HepG2 (cell line): ENCODE measurements at regions not wholly inside any gene's neighbourhood (a gene's known extent, or its start where the extent isn't known, plus 50 kb on each side); places are given as distances from the start of the nearest gene placed in this dataset.

Source experiments
- ATAC-seq: fragments of 200-7000 bp; cut with Tn5 transposase; 3 replicates; pipeline ENCODE4 v1.9.1; 2020; ENCODE audit warnings: mild to moderate bottlenecking, moderate library complexity
- BruUV-seq: library from RNA; stranded (reverse); fragments of 400-500 nt; replicated peaks from 2 replicates; lab custom pipeline; 2021; lab: Mats Ljungman, UMichigan
- CTCF ChIA-PET: fragments of 300-600 bp; formaldehyde crosslinking; extraction: SDS; loops from one replicate; lab custom pipeline; 2021; ENCODE audit warnings: low total read pairs, inconsistent platforms, low intra/inter-chr PET ratio; lab: Yijun Ruan, JAX
- POLR2A ChIA-PET: fragments of 350-600 bp; sonication (Branson Sonifier 250); formaldehyde crosslinking; loops from one replicate; lab custom pipeline; 2020; ENCODE audit warnings: antibody characterized with exemption, inconsistent platforms; lab: Yijun Ruan, JAX
- DNase-seq: peaks from one replicate; pipeline ENCODE4 v3.0.0-alpha.2; 2015; ENCODE audit warnings: low spot score
- FAIRE-seq: peaks from 3 replicates; lab custom pipeline; 2011; peaks lifted over from hg19 to GRCh38; lab: Jason Lieb, UNC
- H2AFZ ChIP-seq: one replicate; pipeline ENCODE4 v1.6.1; 2011; ENCODE audit warnings: low read length, inconsistent platforms
- H3K27ac ChIP-seq: fragments of 300-600 bp; 3 replicates; pipeline ENCODE4 v1.8.0; 2011; ENCODE audit warnings: mixed run types, mild to moderate bottlenecking, mixed read lengths, low read length, inconsistent platforms; ENCODE audit not compliant: insufficient read depth; ENCODE audit errors: extremely low read length
- H3K27me3 ChIP-seq, 2 experiments: fragments of 200-600 bp in 1 of 2; 2 replicates in 1 of 2; 3 replicates in 1 of 2; pipeline versions ENCODE4 v1.6.0 to v1.8.0; 2011; ENCODE audit warnings: low read length in 2 of 2, mild to moderate bottlenecking in 2 of 2, moderate library complexity in 2 of 2, inconsistent platforms in 1 of 2; ENCODE audit not compliant: insufficient read depth in 2 of 2, control insufficient read depth in 1 of 2
- H3K36me3 ChIP-seq, 2 experiments: fragments of 200-600 bp in 1 of 2; replicated peaks in 1 of 2; 2 replicates in 1 of 2; 3 replicates in 1 of 2; pipeline versions ENCODE4 v1.5.1 to v1.8.0; 2011; ENCODE audit warnings: low read length in 2 of 2, inconsistent platforms in 1 of 2; ENCODE audit not compliant: insufficient read depth in 2 of 2, control insufficient read depth in 1 of 2
- H3K4me1 ChIP-seq: 2 replicates; pipeline ENCODE4 v1.5.1; 2012; ENCODE audit warnings: low read length, inconsistent platforms; ENCODE audit not compliant: insufficient read depth
- H3K4me2 ChIP-seq: 2 replicates; pipeline ENCODE4 v1.6.0; 2011; ENCODE audit warnings: low read depth, low read length, inconsistent platforms
- H3K4me3 ChIP-seq, 3 experiments: fragments of 200-600 bp in 1 of 3; sonication (generic), shearing (Covaris generic) in 1 of 3; replicated peaks in 1 of 3; 2 replicates each; pipeline ENCODE4 v1.5.1; 2011 to 2016; ENCODE audit warnings: low read length in 3 of 3, inconsistent platforms in 2 of 3, low read depth in 2 of 3, mild to moderate bottlenecking in 2 of 3, control low read depth in 1 of 3, mixed read lengths in 1 of 3; ENCODE audit not compliant: insufficient read depth in 1 of 3
- H3K79me2 ChIP-seq: one replicate; pipeline ENCODE4 v1.6.1; 2011; ENCODE audit warnings: low read length, inconsistent platforms; ENCODE audit not compliant: insufficient read depth
- H3K9ac ChIP-seq: 2 replicates; pipeline ENCODE4 v1.6.0; 2011; ENCODE audit warnings: mild to moderate bottlenecking, low read depth, low read length, inconsistent platforms; ENCODE audit not compliant: insufficient read depth
- H3K9me3 ChIP-seq: 2 replicates; pipeline ENCODE4 v1.5.1; 2012; ENCODE audit warnings: mild to moderate bottlenecking, low read length
- H4K20me1 ChIP-seq: 2 replicates; pipeline ENCODE4 v1.6.0; 2011; ENCODE audit warnings: inconsistent platforms, mild to moderate bottlenecking, low read length, moderate library complexity; ENCODE audit not compliant: insufficient read depth
- EED ChIP-seq: sonication (generic); formaldehyde crosslinking; IDR thresholded peaks from 2 replicates; pipeline ENCODE4 v1.5.0; 2020; ENCODE audit warnings: mild to moderate bottlenecking, missing genetic modification reagents
- REPIN1 ChIP-seq: sonication (generic); formaldehyde crosslinking; IDR thresholded peaks from 2 replicates; pipeline ENCODE4 v1.8.0; 2022; ENCODE audit warnings: missing genetic modification reagents, low read depth, mild to moderate bottlenecking, borderline replicate concordance
- SALL2 ChIP-seq: sonication (generic); formaldehyde crosslinking; IDR thresholded peaks from 2 replicates; pipeline ENCODE4 v1.8.1; 2023; ENCODE audit warnings: mild to moderate bottlenecking, missing genetic modification reagents, inconsistent platforms
- SOX13 ChIP-seq, 3 experiments: fragments of 450-650 bp in 1 of 3; sonication (generic) in 1 of 3; formaldehyde crosslinking in 1 of 3; IDR thresholded peaks in 2 of 3; conservative IDR thresholded peaks in 1 of 3; 2 replicates each; pipeline versions ENCODE4 v1.5.0 to v1.6.1; 2016 to 2020; ENCODE audit warnings: antibody characterized with exemption in 1 of 3, mild to moderate bottlenecking in 1 of 3, missing compliant biosample characterization in 1 of 3, missing genetic modification reagents in 1 of 3, moderate library complexity in 1 of 3
- ZBTB21 ChIP-seq: sonication (generic); formaldehyde crosslinking; IDR thresholded peaks from 2 replicates; pipeline ENCODE4 v1.4.0; 2020; ENCODE audit warnings: missing genetic modification reagents
- ZNF282 ChIP-seq: fragments of 450-650 bp; IDR thresholded peaks from 2 replicates; pipeline ENCODE4 v1.6.1; 2018; ENCODE audit not compliant: partially characterized antibody
- ZNF30 ChIP-seq: sonication (generic); formaldehyde crosslinking; IDR thresholded peaks from 2 replicates; pipeline ENCODE4 v1.5.0; 2020; ENCODE audit warnings: mild to moderate bottlenecking, missing genetic modification reagents
- ZNF367 ChIP-seq: sonication (generic); formaldehyde crosslinking; IDR thresholded peaks from 2 replicates; pipeline ENCODE4 v1.4.0; 2020; ENCODE audit warnings: missing genetic modification reagents, borderline replicate concordance
- ZNF660 ChIP-seq: sonication (generic); formaldehyde crosslinking; IDR thresholded peaks from 2 replicates; pipeline ENCODE4 v1.5.1; 2020; ENCODE audit warnings: mild to moderate bottlenecking, low read depth, missing genetic modification reagents, borderline replicate concordance
- ZNF724P ChIP-seq: sonication (generic); formaldehyde crosslinking; IDR thresholded peaks from 2 replicates; pipeline ENCODE4 v1.8.0; 2022; ENCODE audit warnings: missing genetic modification reagents, borderline replicate concordance
- WGBS: methylation state at CpG from one replicate; pipeline ENCODE4 v1.1.6; 2017; ENCODE audit warnings: low lambda C conversion rate; 5-methylcytosine and 5-hydroxymethylcytosine counted together
- in situ Hi-C: cut with HindIII; loops from 2 replicates; pipeline ENCODE4 v1.10.0; 2017; ENCODE audit warnings: low pct_unique_long_range_greater_than_20kb; ENCODE audit not compliant: extremely low pct_ligation_motif_present
- intact Hi-C: fragments of 100-400 bp; cut with micrococcal nuclease; formaldehyde crosslinking; loops from one replicate; pipeline ENCODE4 v1.10.0; 2022; ENCODE audit not compliant: unreplicated experiment
- TF ChIP-seq, protein P1 (sequence below): sonication (generic); formaldehyde crosslinking; IDR thresholded peaks from 2 replicates; pipeline ENCODE4 v1.4.0; 2020; ENCODE audit warnings: mild to moderate bottlenecking, missing genetic modification reagents
- TF ChIP-seq, protein P2 (sequence below): sonication (generic); formaldehyde crosslinking; conservative IDR thresholded peaks from 2 replicates; pipeline ENCODE4 v1.4.0; 2020; ENCODE audit warnings: mild to moderate bottlenecking, missing genetic modification reagents, moderate library complexity

DNA sequence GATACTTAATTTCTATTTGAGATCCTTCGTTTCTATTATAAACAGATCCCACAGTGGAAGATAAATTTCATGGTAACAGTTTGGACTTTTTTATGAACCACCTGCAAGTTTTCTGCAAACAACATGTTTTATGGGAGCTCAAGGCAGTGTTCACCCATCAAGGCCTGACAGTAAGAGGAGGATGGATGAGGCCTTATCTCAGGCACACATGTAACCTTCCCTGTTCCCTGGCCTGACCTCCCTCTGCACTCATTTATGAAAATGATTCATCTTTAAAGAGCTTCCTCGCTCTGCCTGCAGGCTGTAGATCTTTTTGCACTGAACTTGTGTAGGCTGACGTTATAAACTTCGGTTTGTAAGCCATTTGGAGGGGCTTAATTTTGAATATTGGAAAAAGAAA lies 500.1 kb downstream of the GATA3 start:
- in situ Hi-C loops, result no loop called here
- Histone ChIP-seq H3K36me3 (no peaks in the 10 kb centered on the region), H3K27ac (no peak overlapping the region), H4K20me1 (no peaks in the 10 kb centered on the region), H3K27me3 (no peaks in the 10 kb centered on the region), H3K9ac (no peak overlapping the region), H2AFZ (no peak overlapping the region), H3K9me3 (no peaks in the 10 kb centered on the region), H3K4me1 (no peaks in the 10 kb centered on the region), H3K4me3 (no peak overlapping the region), H3K4me2 (no peak overlapping the region), H3K79me2 (no peaks in the 10 kb centered on the region)
- BruUV-seq, result no TSS peak
- 0% methylated on average over 4 of the region's 4 CpGs for WGBS
- TF ChIP-seq ZNF282 (no peak), ZBTB21 (CRISPR knock-in tag) (no peak), REPIN1 (CRISPR knock-in tag) (no peak), SOX13 (IDR thresholded peaks at IDR 0.05) (no peak), SOX13 (CRISPR knock-in tag; conservative IDR thresholded peaks at IDR 0.05 in 1 of 2, IDR thresholded peaks at IDR 0.05 in 1 of 2) (no peak), EED (CRISPR knock-in tag) (no peak), ZNF724P (no peak), ZNF660 (no peak), SALL2 (CRISPR knock-in tag) (no peak), ZNF367 (CRISPR knock-in tag) (no peak), ZNF30 (CRISPR knock-in tag) (no peak)
- TF ChIP-seq, protein P1, sequence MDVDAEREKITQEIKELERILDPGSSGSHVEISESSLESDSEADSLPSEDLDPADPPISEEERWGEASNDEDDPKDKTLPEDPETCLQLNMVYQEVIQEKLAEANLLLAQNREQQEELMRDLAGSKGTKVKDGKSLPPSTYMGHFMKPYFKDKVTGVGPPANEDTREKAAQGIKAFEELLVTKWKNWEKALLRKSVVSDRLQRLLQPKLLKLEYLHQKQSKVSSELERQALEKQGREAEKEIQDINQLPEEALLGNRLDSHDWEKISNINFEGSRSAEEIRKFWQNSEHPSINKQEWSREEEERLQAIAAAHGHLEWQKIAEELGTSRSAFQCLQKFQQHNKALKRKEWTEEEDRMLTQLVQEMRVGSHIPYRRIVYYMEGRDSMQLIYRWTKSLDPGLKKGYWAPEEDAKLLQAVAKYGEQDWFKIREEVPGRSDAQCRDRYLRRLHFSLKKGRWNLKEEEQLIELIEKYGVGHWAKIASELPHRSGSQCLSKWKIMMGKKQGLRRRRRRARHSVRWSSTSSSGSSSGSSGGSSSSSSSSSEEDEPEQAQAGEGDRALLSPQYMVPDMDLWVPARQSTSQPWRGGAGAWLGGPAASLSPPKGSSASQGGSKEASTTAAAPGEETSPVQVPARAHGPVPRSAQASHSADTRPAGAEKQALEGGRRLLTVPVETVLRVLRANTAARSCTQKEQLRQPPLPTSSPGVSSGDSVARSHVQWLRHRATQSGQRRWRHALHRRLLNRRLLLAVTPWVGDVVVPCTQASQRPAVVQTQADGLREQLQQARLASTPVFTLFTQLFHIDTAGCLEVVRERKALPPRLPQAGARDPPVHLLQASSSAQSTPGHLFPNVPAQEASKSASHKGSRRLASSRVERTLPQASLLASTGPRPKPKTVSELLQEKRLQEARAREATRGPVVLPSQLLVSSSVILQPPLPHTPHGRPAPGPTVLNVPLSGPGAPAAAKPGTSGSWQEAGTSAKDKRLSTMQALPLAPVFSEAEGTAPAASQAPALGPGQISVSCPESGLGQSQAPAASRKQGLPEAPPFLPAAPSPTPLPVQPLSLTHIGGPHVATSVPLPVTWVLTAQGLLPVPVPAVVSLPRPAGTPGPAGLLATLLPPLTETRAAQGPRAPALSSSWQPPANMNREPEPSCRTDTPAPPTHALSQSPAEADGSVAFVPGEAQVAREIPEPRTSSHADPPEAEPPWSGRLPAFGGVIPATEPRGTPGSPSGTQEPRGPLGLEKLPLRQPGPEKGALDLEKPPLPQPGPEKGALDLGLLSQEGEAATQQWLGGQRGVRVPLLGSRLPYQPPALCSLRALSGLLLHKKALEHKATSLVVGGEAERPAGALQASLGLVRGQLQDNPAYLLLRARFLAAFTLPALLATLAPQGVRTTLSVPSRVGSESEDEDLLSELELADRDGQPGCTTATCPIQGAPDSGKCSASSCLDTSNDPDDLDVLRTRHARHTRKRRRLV, result no peak
- TF ChIP-seq, protein P2, sequence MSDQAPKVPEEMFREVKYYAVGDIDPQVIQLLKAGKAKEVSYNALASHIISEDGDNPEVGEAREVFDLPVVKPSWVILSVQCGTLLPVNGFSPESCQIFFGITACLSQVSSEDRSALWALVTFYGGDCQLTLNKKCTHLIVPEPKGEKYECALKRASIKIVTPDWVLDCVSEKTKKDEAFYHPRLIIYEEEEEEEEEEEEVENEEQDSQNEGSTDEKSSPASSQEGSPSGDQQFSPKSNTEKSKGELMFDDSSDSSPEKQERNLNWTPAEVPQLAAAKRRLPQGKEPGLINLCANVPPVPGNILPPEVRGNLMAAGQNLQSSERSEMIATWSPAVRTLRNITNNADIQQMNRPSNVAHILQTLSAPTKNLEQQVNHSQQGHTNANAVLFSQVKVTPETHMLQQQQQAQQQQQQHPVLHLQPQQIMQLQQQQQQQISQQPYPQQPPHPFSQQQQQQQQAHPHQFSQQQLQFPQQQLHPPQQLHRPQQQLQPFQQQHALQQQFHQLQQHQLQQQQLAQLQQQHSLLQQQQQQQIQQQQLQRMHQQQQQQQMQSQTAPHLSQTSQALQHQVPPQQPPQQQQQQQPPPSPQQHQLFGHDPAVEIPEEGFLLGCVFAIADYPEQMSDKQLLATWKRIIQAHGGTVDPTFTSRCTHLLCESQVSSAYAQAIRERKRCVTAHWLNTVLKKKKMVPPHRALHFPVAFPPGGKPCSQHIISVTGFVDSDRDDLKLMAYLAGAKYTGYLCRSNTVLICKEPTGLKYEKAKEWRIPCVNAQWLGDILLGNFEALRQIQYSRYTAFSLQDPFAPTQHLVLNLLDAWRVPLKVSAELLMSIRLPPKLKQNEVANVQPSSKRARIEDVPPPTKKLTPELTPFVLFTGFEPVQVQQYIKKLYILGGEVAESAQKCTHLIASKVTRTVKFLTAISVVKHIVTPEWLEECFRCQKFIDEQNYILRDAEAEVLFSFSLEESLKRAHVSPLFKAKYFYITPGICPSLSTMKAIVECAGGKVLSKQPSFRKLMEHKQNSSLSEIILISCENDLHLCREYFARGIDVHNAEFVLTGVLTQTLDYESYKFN, result no peak
- intact Hi-C loops, result no loop called here
- no peak for FAIRE-seq
- ATAC-seq, result no peak
- ChIA-PET CTCF (no interaction called here), POLR2A (no interaction called here)
- no peak for DNase-seq
